Gastrocnemius medialis (tissue), 4 donors: ENCODE measurements at regions not wholly inside any gene's neighbourhood (a gene's known extent, or its start where the extent isn't known, plus 50 kb on each side); places are given as distances from the start of the nearest gene placed in this dataset.

Source experiments
- POLR2A ChIP-seq, 2 donors: fragments of 450-650 bp; IDR thresholded peaks; one replicate each; pipeline ENCODE4 v1.6.1; 2017; ENCODE audit warnings: antibody characterized with exemption in 2 of 2, mild to moderate bottlenecking in 2 of 2, moderate library complexity in 2 of 2
- TF ChIP-seq, protein P1 (sequence below), 5 experiments: fragments of 450-650 bp in 3 of 5; fragments of 200-600 bp in 2 of 5; sonication (generic) in 2 of 5; IDR thresholded peaks in 4 of 5; conservative IDR thresholded peaks in 1 of 5; 1 replicate in 4 of 5; 2 replicates in 1 of 5; pipeline ENCODE4 v1.5.1; 2016 to 2019; ENCODE audit warnings: antibody characterized with exemption in 5 of 5, mild to moderate bottlenecking in 3 of 5, moderate library complexity in 3 of 5

- TF ChIP-seq, protein P1, sequence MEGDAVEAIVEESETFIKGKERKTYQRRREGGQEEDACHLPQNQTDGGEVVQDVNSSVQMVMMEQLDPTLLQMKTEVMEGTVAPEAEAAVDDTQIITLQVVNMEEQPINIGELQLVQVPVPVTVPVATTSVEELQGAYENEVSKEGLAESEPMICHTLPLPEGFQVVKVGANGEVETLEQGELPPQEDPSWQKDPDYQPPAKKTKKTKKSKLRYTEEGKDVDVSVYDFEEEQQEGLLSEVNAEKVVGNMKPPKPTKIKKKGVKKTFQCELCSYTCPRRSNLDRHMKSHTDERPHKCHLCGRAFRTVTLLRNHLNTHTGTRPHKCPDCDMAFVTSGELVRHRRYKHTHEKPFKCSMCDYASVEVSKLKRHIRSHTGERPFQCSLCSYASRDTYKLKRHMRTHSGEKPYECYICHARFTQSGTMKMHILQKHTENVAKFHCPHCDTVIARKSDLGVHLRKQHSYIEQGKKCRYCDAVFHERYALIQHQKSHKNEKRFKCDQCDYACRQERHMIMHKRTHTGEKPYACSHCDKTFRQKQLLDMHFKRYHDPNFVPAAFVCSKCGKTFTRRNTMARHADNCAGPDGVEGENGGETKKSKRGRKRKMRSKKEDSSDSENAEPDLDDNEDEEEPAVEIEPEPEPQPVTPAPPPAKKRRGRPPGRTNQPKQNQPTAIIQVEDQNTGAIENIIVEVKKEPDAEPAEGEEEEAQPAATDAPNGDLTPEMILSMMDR (IDR thresholded peaks at IDR 0.05 in 4 of 5, conservative IDR thresholded peaks at IDR 0.05 in 1 of 5): no peak
- no peak for TF ChIP-seq POLR2A (IDR thresholded peaks at IDR 0.05)
Measured at GRCh38 chr2:38432820-38433606, 55.9 kb upstream of the ATL2 start.
